Stimulated activated CD4-positive, alpha-beta T cell treated with anti-CD3 and anti-CD28 coated beads, Interleukin-2, amount 100 ng/mL, for 24 hours (primary cell): ENCODE measurements at regions not wholly inside any gene's neighbourhood (a gene's known extent, or its start where the extent isn't known, plus 50 kb on each side); places are given as distances from the start of the nearest gene placed in this dataset.

Experiments
- DNase-seq, 2 donors: peaks; one replicate each; pipeline ENCODE4 v3.0.0-alpha.2; 2020

GRCh38 chr12:67593041-67593440, 55.5 kb upstream of the DYRK2 start:
- no peak for DNase-seq

GRCh38 chr12:67593461-67594330, 54.8 kb upstream of the DYRK2 start:
- DNase-seq: no peak

- no peak for DNase-seq
Measured at GRCh38 chr12:67594888-67595287, 53.7 kb upstream of the DYRK2 start.

GRCh38 chr12:67595365-67595764, 53.2 kb upstream of the DYRK2 start:
- no peak for DNase-seq

- DNase-seq: no peak
Measured at GRCh38 chr12:67598598-67598997, 49.9 kb upstream of the DYRK2 start.
